HG03045 (cell line): ENCODE measurements at regions not wholly inside any gene's neighbourhood (a gene's known extent, or its start where the extent isn't known, plus 50 kb on each side); places are given as distances from the start of the nearest gene placed in this dataset.

Source experiments
- ATAC-seq: cut with Tn5 transposase; IDR thresholded peaks from one replicate; pipeline ENCODE4 v1.9.1; 2021; ENCODE audit warnings: mild to moderate bottlenecking, moderate library complexity; ENCODE audit not compliant: unreplicated experiment

GRCh38 chr13:75135325-75135825 is 346.6 kb downstream of the TBC1D4 start:
- no peak for ATAC-seq

- ATAC-seq, result no peak
Observed at GRCh38 chr13:75132701-75133695, 349.0 kb downstream of the TBC1D4 start.

DNA sequence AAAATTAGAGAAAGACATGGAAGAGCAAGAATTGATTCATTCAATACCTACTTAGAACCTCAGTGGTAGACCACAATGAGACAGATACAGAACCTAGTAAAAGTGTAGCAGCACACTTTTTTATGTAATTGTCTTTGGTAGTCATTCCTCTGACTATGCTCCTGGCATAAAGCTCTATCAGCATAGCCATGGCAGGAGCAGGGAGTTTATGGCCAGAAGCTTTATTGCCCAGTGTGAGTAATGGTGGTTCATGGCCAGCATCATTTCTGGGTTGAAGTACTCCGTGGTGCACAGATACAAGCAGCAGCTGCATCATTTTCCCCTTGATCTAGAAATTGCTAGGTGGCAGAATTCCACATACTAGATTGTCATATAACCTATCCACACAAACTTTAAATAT is 352.6 kb downstream of the TBC1D4 start:
- ATAC-seq, result no peak

DNA sequence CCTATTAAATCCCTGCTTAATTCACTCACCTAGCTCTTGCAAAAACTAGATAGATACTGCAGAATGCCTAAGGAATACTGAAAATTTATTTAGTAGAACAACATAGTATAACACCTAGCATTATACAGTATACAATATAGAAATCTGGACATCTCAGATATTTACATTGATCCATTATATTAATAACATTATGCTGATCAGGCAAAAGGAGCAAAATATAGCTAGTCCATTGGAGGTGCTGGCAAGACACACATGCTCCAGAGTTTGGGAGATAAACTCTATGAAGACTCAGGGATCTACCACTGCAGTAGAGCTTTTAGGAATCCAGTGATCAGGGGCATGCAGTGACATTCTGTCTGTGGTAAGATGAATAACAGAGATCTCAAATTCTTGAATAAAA is 357.6 kb downstream of the TBC1D4 start:
- ATAC-seq, result no peak

GRCh38 chr13:75123428-75123827 is 358.5 kb downstream of the TBC1D4 start:
- no peak for ATAC-seq

GRCh38 chr13:75120085-75120484 is 361.9 kb downstream of the TBC1D4 start:
- no peak for ATAC-seq

DNA sequence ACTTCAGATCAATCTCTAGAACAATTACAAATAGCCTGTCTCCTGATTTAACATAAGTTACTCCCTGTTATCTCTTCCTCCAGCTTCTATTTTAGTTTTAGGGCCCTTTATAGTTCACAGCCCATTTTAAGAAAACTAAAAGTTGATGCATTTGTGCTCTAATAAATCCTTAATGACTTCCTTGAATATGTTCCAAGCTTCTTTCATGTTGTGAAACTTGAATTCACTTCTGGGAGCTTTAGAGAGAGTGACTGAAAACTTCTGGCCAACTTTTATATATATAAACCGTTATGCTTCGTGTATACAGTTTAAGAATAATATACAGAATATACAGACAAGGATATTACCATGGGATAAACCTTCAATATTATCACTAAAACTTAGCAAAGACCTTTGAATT is 366.8 kb downstream of the TBC1D4 start:
- no peak for ATAC-seq

DNA sequence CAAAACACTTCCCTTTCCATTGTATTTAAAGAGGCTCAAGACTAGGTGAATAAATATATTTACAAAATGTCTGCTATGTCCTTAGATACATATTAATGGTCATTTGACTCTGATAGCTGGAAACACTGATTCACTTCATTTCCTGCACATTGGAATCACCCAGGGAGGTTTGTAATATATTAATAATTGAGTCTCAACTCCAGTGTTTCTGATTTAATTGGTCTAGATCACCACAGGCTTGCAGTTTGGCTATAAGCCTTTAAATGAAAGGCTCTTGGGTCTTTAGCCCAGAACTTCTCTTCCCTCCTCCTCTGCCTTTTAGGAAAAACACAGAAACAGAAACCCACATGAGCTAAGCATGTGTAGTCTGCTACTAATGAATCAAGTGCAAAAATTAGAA is 378.0 kb downstream of the TBC1D4 start:
- no peak for ATAC-seq

DNA sequence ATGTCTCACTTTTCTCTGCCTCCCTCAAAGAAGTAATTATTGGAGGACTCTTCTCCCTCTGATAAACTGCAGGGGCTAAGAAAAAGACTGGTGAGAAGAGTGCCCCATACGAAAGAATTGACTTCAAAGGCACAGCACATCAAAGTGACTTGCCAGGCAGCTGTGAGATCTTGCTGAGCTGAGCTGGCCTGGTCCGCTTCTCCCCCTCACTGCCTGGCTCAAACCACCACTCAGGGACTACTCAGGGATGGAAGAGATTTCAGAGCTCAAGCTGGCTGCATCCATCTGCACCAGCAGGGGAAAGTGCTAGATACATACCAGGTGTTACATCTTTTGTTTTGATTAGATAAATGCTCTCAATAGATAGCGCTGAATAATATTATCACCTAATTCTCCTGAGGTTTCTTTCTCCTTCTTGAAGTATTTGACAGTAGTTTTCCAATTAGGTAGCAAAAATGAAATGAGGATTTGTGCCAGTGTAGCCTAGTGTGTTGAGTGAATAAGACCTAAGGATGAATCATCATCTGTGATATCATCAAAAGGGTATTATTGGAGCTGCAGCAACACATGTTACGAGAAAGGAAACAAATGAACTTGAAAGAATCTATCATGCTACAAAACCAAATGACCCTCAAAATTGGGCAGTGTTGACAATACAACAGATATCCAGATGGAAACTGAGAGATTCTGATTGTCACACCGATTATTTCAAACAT is 379.8 kb downstream of the TBC1D4 start:
- ATAC-seq, result no peak

- ATAC-seq, result no peak
Observed at GRCh38 chr13:75101348-75101747, 380.6 kb downstream of the TBC1D4 start.

- ATAC-seq, result no peak
Observed at GRCh38 chr13:75092143-75092542, 389.8 kb downstream of the TBC1D4 start.

DNA sequence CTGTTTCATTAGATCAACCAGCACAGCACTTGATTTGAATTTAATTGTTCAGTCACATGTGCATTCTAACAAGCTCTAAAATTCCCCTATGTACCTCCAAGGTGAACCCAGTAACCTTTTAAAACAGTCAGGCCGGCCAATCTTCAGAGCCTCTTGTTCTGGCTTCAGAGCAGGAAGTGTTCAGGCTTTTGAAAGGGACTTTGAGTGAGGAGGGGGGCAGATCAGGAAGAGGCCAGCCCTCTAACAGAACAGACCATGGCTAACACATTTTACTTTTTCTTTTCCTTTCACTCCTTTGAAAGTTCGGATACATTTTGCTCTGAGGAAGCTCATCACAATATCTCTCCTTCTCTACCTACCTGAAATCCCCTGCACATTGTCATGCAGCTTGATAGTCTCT is 390.3 kb downstream of the TBC1D4 start:
- ATAC-seq, result no peak

- no peak for ATAC-seq
Observed at GRCh38 chr13:75090872-75091615, 390.9 kb downstream of the TBC1D4 start.

- ATAC-seq, result no peak
Observed at GRCh38 chr13:75088915-75089314, 393.1 kb downstream of the TBC1D4 start.

DNA sequence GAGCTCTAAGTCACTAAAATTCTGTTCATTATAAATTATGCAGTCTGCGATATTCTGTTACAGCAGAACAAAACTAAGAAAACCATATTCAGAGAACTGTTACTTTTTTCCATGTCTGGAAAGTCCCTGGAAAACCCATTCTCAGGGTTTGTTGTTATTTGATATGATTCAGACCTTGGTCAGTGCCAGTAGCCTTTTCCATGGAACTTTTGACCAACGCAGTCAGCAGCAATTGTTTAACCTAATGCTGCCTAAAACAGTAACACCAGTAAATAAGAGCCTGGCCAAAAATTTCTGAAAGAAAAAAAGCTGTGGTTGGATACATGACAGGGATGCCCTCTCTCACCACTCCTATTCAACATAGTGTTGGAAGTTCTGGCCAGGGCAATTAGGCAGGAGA is 402.7 kb downstream of the TBC1D4 start:
- ATAC-seq, result no peak

- ATAC-seq, result no peak
Observed at GRCh38 chr13:75076476-75076875, 405.5 kb downstream of the TBC1D4 start.

- no peak for ATAC-seq
Observed at GRCh38 chr13:75073786-75074185, 408.2 kb downstream of the TBC1D4 start.

DNA sequence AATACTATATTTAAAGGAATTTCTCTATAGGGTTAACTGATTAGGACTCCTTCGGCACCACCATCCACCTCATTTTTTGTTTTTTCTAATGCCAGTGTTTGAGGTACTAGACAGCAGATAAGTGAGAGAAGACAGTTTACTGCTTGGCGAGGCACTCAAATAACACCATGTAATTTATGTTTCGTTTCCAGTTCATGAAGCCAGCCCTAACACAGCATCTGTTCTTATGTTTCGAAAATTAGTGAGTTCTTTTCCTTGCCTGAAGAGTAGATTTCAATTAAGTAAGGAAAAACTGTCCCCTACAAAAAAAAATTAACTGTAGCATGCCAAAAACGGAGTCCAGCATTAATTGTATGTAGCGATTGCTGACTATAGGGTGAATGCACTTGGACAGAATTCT is 409.1 kb downstream of the TBC1D4 start:
- ATAC-seq, result no peak

DNA sequence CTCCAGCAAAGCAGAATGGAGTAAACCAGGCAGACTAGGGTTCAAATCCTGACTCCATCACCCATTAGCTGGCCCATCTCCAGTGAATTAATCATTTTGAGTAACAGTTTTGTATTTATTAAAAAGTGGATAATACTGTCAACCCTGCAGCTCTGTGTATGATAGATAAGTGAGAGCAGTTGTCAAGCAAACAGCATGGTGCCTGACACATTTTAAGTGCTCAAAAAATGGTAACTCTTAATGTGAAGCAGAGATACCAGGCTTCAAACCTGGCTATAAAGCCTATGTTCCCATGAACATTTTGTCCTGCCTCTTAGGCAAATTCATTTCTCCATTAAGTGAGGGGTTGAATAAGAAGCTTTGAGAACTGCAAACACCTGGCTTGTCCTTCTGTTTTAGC is 409.6 kb downstream of the TBC1D4 start:
- no peak for ATAC-seq

- ATAC-seq, result no peak
Observed at GRCh38 chr13:75071796-75072195, 410.2 kb downstream of the TBC1D4 start.

- ATAC-seq, result no peak
Observed at GRCh38 chr13:75071395-75071794, 410.6 kb downstream of the TBC1D4 start.
